ENCODE measurements at regions not wholly inside any gene's neighbourhood (a gene's known extent, or its start where the extent isn't known, plus 50 kb on each side); places are given as distances from the start of the nearest gene placed in this dataset.

GRCh38 chr9:106309925-106310324 lies 553.0 kb upstream of the ZNF462 start:
- no peak for TF ChIP-seq CTCF (IDR thresholded peaks at IDR 0.05)
- ATAC-seq (no peak), DNase-seq (no peak)
- intact Hi-C loops (cut with DNase I) = no loop called here
- WGBS, 3 donors = 75 to 94% (median 91%) methylated on average over 1 of the region's 1 CpG
- Histone ChIP-seq H3K36me3 (ENCODE audit: insufficient read depth in 1 of 2, low read depth in 1 of 2) (no peaks in the 10 kb centered on the region), H3K27me3 (ENCODE audit: insufficient read depth in 3 of 3, low read length in 2 of 3) (no peaks in the 10 kb centered on the region), H3K27ac (no peak overlapping the region), H3K4me3 (no peak overlapping the region), H3K9me3 (no peaks in the 10 kb centered on the region), H3K4me1 (no peaks in the 10 kb centered on the region)

- Histone ChIP-seq H3K4me1 (no peaks in the 10 kb centered on the region), H3K27me3 (ENCODE audit: insufficient read depth in 3 of 3, low read length in 2 of 3) (no peaks in the 10 kb centered on the region), H3K4me3 (no peak overlapping the region), H3K27ac (no peak overlapping the region), H3K36me3 (ENCODE audit: insufficient read depth in 1 of 2, low read depth in 1 of 2) (no peaks in the 10 kb centered on the region), H3K9me3 (no peaks in the 10 kb centered on the region)
- TF ChIP-seq CTCF (IDR thresholded peaks at IDR 0.05) = no peak
- ATAC-seq = no peak
- 63 to 80% (median 71%) methylated on average over 1 of the region's 1 CpG for WGBS, 3 donors
- intact Hi-C loops (cut with DNase I) = no loop called here
- DNase-seq = no peak
Observed at GRCh38 chr9:106310782-106311181, 552.2 kb upstream of the ZNF462 start.

GRCh38 chr9:106312906-106313305 lies 550.1 kb upstream of the ZNF462 start:
- 83 to 100% (median 100%) methylated on average over 1 of the region's 1 CpG for WGBS, 3 donors
- TF ChIP-seq CTCF (IDR thresholded peaks at IDR 0.05) = no peak
- H3K9me3 ChIP-seq = no peaks in the 10 kb centered on the region
- no peak overlapping the region for H3K4me3 ChIP-seq
- H3K27ac ChIP-seq = no peak overlapping the region
- H3K27me3 ChIP-seq (ENCODE audit: insufficient read depth in 3 of 3, low read length in 2 of 3) = no peaks in the 10 kb centered on the region
- H3K4me1 ChIP-seq = no peaks in the 10 kb centered on the region
- ATAC-seq (no peak), DNase-seq (no peak)
- intact Hi-C loops (cut with DNase I) = no loop called here
- no peaks in the 10 kb centered on the region for H3K36me3 ChIP-seq (ENCODE audit: insufficient read depth in 1 of 2, low read depth in 1 of 2)

- 72 to 89% (median 87%) methylated on average over 1 of the region's 1 CpG for WGBS, 3 donors
- no peaks in the 10 kb centered on the region for H3K27me3 ChIP-seq (ENCODE audit: insufficient read depth in 3 of 3, low read length in 2 of 3)
- intact Hi-C loops (cut with DNase I) = no loop called here
- no peak for TF ChIP-seq CTCF (IDR thresholded peaks at IDR 0.05)
- no peaks in the 10 kb centered on the region for H3K4me1 ChIP-seq
- DNase-seq (no peak), ATAC-seq (no peak)
- H3K27ac ChIP-seq = no peak overlapping the region
- H3K4me3 ChIP-seq = no peak overlapping the region
- H3K9me3 ChIP-seq = no peaks in the 10 kb centered on the region
- no peaks in the 10 kb centered on the region for H3K36me3 ChIP-seq (ENCODE audit: insufficient read depth in 1 of 2, low read depth in 1 of 2)
Observed at GRCh38 chr9:106314476-106314875, 548.5 kb upstream of the ZNF462 start.

GRCh38 chr9:106321394-106322180 lies 541.4 kb upstream of the ZNF462 start:
- no peak overlapping the region for H3K27ac ChIP-seq
- 54 to 65% (median 56%) methylated on average over 5 of the region's 5 CpGs for WGBS, 3 donors
- no peak overlapping the region for H3K4me3 ChIP-seq
- intact Hi-C loops (cut with DNase I) = no loop called here
- TF ChIP-seq CTCF (IDR thresholded peaks at IDR 0.05) = no peak
- no peaks in the 10 kb centered on the region for H3K4me1 ChIP-seq
- no peaks in the 10 kb centered on the region for H3K27me3 ChIP-seq (ENCODE audit: insufficient read depth in 3 of 3, low read length in 2 of 3)
- ATAC-seq (no peak), DNase-seq (no peak)
- no peaks in the 10 kb centered on the region for H3K36me3 ChIP-seq (ENCODE audit: insufficient read depth in 1 of 2, low read depth in 1 of 2)
- H3K9me3 ChIP-seq = no peaks in the 10 kb centered on the region

Data from psoas muscle (tissue), 7 donors.